MV-4-11 (cell line): ENCODE measurements at regions not wholly inside any gene's neighbourhood (a gene's known extent, or its start where the extent isn't known, plus 50 kb on each side); places are given as distances from the start of the nearest gene placed in this dataset.

Experiments
- DNase-seq: peaks from one replicate; lab custom pipeline; 2025; lab: John Stamatoyannopoulos, UW

- DNase-seq: no peak
These were observed 944.0 kb upstream of the TSPY4 start for GRCh38 chrY:8393246-8393645.

GRCh38 chrY:8422906-8423305 is 914.4 kb upstream of the TSPY4 start:
- no peak for DNase-seq

GRCh38 chrY:8426433-8426832 is 910.8 kb upstream of the TSPY4 start:
- no peak for DNase-seq

GRCh38 chrY:8437510-8437909 is 899.8 kb upstream of the TSPY4 start:
- no peak for DNase-seq

GRCh38 chrY:8442097-8442496 is 895.2 kb upstream of the TSPY4 start:
- no peak for DNase-seq

GRCh38 chrY:8452963-8453362 is 884.3 kb upstream of the TSPY4 start:
- DNase-seq: no peak

- no peak for DNase-seq
These were observed 870.5 kb upstream of the TSPY4 start for GRCh38 chrY:8466813-8467212.

- DNase-seq: no peak
These were observed 867.0 kb upstream of the TSPY4 start for GRCh38 chrY:8470249-8470648.

GRCh38 chrY:8479141-8479540 is 858.1 kb upstream of the TSPY4 start:
- DNase-seq: no peak

- no peak for DNase-seq
These were observed 848.3 kb upstream of the TSPY4 start for GRCh38 chrY:8488955-8489354.

- no peak for DNase-seq
These were observed 847.2 kb upstream of the TSPY4 start for GRCh38 chrY:8489880-8490630.

GRCh38 chrY:8494396-8494795 is 842.9 kb upstream of the TSPY4 start:
- no peak for DNase-seq

- no peak for DNase-seq
These were observed 842.0 kb upstream of the TSPY4 start for GRCh38 chrY:8495243-8495642.

GRCh38 chrY:8500888-8501287 is 836.4 kb upstream of the TSPY4 start:
- DNase-seq: no peak

- DNase-seq: no peak
These were observed 803.8 kb upstream of the TSPY4 start for GRCh38 chrY:8533468-8533867.

- peak; percentile 84 for DNase-seq
These were observed 801.6 kb upstream of the TSPY4 start for GRCh38 chrY:8535704-8536103.

GRCh38 chrY:8536277-8536676 is 801.0 kb upstream of the TSPY4 start:
- no peak for DNase-seq

- DNase-seq: peak; percentile 20
These were observed 796.0 kb upstream of the TSPY4 start for GRCh38 chrY:8541306-8541705.

- DNase-seq: peak; percentile 16
These were observed 792.5 kb upstream of the TSPY4 start for GRCh38 chrY:8544715-8545114.

- no peak for DNase-seq
These were observed 789.3 kb upstream of the TSPY4 start for GRCh38 chrY:8547931-8548330.

GRCh38 chrY:8551323-8551722 is 785.9 kb upstream of the TSPY4 start:
- no peak for DNase-seq

GRCh38 chrY:8552168-8552805 is 785.0 kb upstream of the TSPY4 start:
- DNase-seq: no peak

- no peak for DNase-seq
These were observed 783.6 kb upstream of the TSPY4 start for GRCh38 chrY:8553614-8554013.

GRCh38 chrY:8561385-8561784 is 775.9 kb upstream of the TSPY4 start:
- DNase-seq: no peak
